H9 (cell line): ENCODE measurements at regions not wholly inside any gene's neighbourhood (a gene's known extent, or its start where the extent isn't known, plus 50 kb on each side); places are given as distances from the start of the nearest gene placed in this dataset.

Experiments
- DNase-seq: peaks from one replicate; pipeline ENCODE4 v3.0.0-alpha.2; 2017
- H2AFZ ChIP-seq: one replicate; pipeline ENCODE4 v1.6.1; 2013; ENCODE audit warnings: mild to moderate bottlenecking, low read length, control low read depth, moderate library complexity
- H2AK5ac ChIP-seq: 2 replicates; pipeline ENCODE4 v1.6.1; 2013; ENCODE audit warnings: low read length, control low read depth, mixed read lengths; ENCODE audit not compliant: insufficient read length
- H2BK120ac ChIP-seq: one replicate; pipeline ENCODE4 v1.6.1; 2013; ENCODE audit warnings: low read depth, mild to moderate bottlenecking, low read length, control low read depth, inconsistent platforms; ENCODE audit not compliant: poor library complexity, severe bottlenecking
- H2BK12ac ChIP-seq: 2 replicates; pipeline ENCODE4 v1.6.1; 2013; ENCODE audit warnings: low read length, control low read depth, mixed read lengths, low read depth; ENCODE audit not compliant: insufficient read length
- H2BK15ac ChIP-seq: 2 replicates; pipeline ENCODE4 v1.6.1; 2013; ENCODE audit warnings: low read depth, low read length, control low read depth
- H2BK20ac ChIP-seq: one replicate; pipeline ENCODE4 v1.6.1; 2013; ENCODE audit warnings: low read depth, mild to moderate bottlenecking, low read length, control low read depth, inconsistent platforms; ENCODE audit not compliant: poor library complexity, severe bottlenecking
- H2BK5ac ChIP-seq: 2 replicates; pipeline ENCODE4 v1.6.1; 2013; ENCODE audit warnings: low read length, control low read depth, mixed read lengths; ENCODE audit not compliant: insufficient read length
- H3K14ac ChIP-seq: 2 replicates; pipeline ENCODE4 v1.6.1; 2013; ENCODE audit warnings: low read length, control low read depth; ENCODE audit not compliant: insufficient read depth
- H3K18ac ChIP-seq: 2 replicates; pipeline ENCODE4 v1.6.1; 2013; ENCODE audit warnings: low read depth, mild to moderate bottlenecking, mixed read lengths, low read length, control low read depth; ENCODE audit not compliant: insufficient read length
- H3K23ac ChIP-seq: 2 replicates; pipeline ENCODE4 v1.6.1; 2013; ENCODE audit warnings: low read length, control low read depth, mixed read lengths, low read depth; ENCODE audit not compliant: insufficient read length
- H3K23me2 ChIP-seq: 2 replicates; pipeline ENCODE4 v1.6.1; 2013; ENCODE audit warnings: low read depth, mild to moderate bottlenecking, mixed read lengths, low read length, control low read depth; ENCODE audit not compliant: insufficient read length, poor library complexity, severe bottlenecking
- H3K27ac ChIP-seq: 2 replicates; pipeline ENCODE4 v1.5.1; 2013; ENCODE audit warnings: low read length, control low read depth, mixed read lengths, low read depth; ENCODE audit not compliant: insufficient read length
- H3K27me3 ChIP-seq: 2 replicates; pipeline ENCODE4 v1.6.1; 2013; ENCODE audit warnings: low read length, control low read depth, inconsistent platforms; ENCODE audit not compliant: insufficient read depth
- H3K4ac ChIP-seq: 2 replicates; pipeline ENCODE4 v1.6.1; 2013; ENCODE audit warnings: low read depth, mild to moderate bottlenecking, control low read depth, inconsistent platforms, low read length, moderate library complexity
- H3K4me1 ChIP-seq: 2 replicates; pipeline ENCODE4 v1.6.1; 2013; ENCODE audit warnings: low read length, control low read depth, inconsistent platforms; ENCODE audit not compliant: insufficient read depth
- H3K4me2 ChIP-seq: 2 replicates; pipeline ENCODE4 v1.6.1; 2013; ENCODE audit warnings: low read length, control low read depth, mixed read lengths; ENCODE audit not compliant: insufficient read length, insufficient read depth
- H3K56ac ChIP-seq: 2 replicates; pipeline ENCODE4 v1.6.1; 2013; ENCODE audit warnings: low read depth, mild to moderate bottlenecking, mixed read lengths, low read length, control low read depth; ENCODE audit not compliant: insufficient read length
- H3K79me1 ChIP-seq: 2 replicates; pipeline ENCODE4 v1.6.1; 2013; ENCODE audit warnings: low read depth, mild to moderate bottlenecking, moderate library complexity, low read length, control low read depth, inconsistent platforms; ENCODE audit not compliant: insufficient read depth, poor library complexity, severe bottlenecking
- H3K79me2 ChIP-seq: 2 replicates; pipeline ENCODE4 v1.6.1; 2013; ENCODE audit warnings: low read length, control low read depth, inconsistent platforms; ENCODE audit not compliant: insufficient read depth
- H3K9ac ChIP-seq: 2 replicates; pipeline ENCODE4 v1.6.1; 2013; ENCODE audit warnings: low read length, control low read depth, mixed read lengths; ENCODE audit not compliant: insufficient read length; ENCODE audit errors: extremely low read depth
- H3K9me3 ChIP-seq: one replicate; pipeline ENCODE4 v1.6.1; 2013; ENCODE audit warnings: low read depth, low read length, inconsistent platforms; ENCODE audit not compliant: control insufficient read depth
- H3T11ph ChIP-seq: one replicate; pipeline ENCODE4 v1.6.1; 2013; ENCODE audit warnings: mild to moderate bottlenecking, low read length, control low read depth, inconsistent platforms
- H4K20me1 ChIP-seq: one replicate; pipeline ENCODE4 v1.6.1; 2013; ENCODE audit not compliant: control insufficient read depth, insufficient read length, insufficient read depth
- H4K5ac ChIP-seq: 2 replicates; pipeline ENCODE4 v1.6.1; 2013; ENCODE audit warnings: low read depth, mild to moderate bottlenecking, mixed read lengths, low read length, control low read depth; ENCODE audit not compliant: insufficient read length
- H4K8ac ChIP-seq: replicated peaks from 2 replicates; pipeline ENCODE4 v1.6.1; 2013; ENCODE audit warnings: low read length, control low read depth, mixed read lengths, low read depth; ENCODE audit not compliant: insufficient read length
- H4K91ac ChIP-seq: 2 replicates; pipeline ENCODE4 v1.6.1; 2013; ENCODE audit warnings: low read depth, mild to moderate bottlenecking, moderate library complexity, mixed read lengths, low read length, control low read depth; ENCODE audit not compliant: insufficient read length
- H3K27ac Mint-ChIP-seq, 3 experiments: 2 replicates in 2 of 3; 3 replicates in 1 of 3; pipeline ENCODE4 v1.8.0; 2020 to 2021; ENCODE audit warnings: mixed read lengths in 3 of 3, mild to moderate bottlenecking in 1 of 3, moderate library complexity in 1 of 3
- H3K27me3 Mint-ChIP-seq: 2 replicates; pipeline ENCODE4 v1.8.0; 2021; ENCODE audit warnings: low read depth, mild to moderate bottlenecking, moderate library complexity, mixed read lengths
- H3K36me3 Mint-ChIP-seq, 3 experiments: 2 replicates in 2 of 3; 3 replicates in 1 of 3; pipeline ENCODE4 v1.8.0; 2020 to 2021; ENCODE audit warnings: low read depth in 3 of 3, mixed read lengths in 3 of 3; ENCODE audit not compliant: insufficient read depth in 1 of 3
- H3K4me1 Mint-ChIP-seq, 2 experiments: 2 replicates each; pipeline ENCODE4 v1.8.0; 2020; ENCODE audit warnings: mixed read lengths in 2 of 2
- H3K4me3 Mint-ChIP-seq, 2 experiments: 2 replicates in 1 of 2; 3 replicates in 1 of 2; pipeline ENCODE4 v1.8.0; 2020 to 2021; ENCODE audit warnings: mild to moderate bottlenecking in 2 of 2, mixed read lengths in 2 of 2, moderate library complexity in 1 of 2
- H3K9me3 Mint-ChIP-seq, 2 experiments: 2 replicates in 1 of 2; 3 replicates in 1 of 2; pipeline ENCODE4 v1.8.0; 2020; ENCODE audit warnings: mild to moderate bottlenecking in 2 of 2, mixed read lengths in 2 of 2, moderate library complexity in 1 of 2
- CTCF ChIP-seq: fragments of 200-600 bp; sonication (generic); conservative IDR thresholded peaks from 3 replicates; pipeline ENCODE4 v1.8.0; 2021; ENCODE audit warnings: antibody characterized with exemption, mild to moderate bottlenecking

GRCh38 chr5:121152411-121152810 is 688.3 kb downstream of the PRR16 start:
- Histone ChIP-seq H3K9ac (no peak overlapping the region), H3K27me3 (no peaks in the 10 kb centered on the region), H3K56ac (no peak overlapping the region), H3K27ac (no peak overlapping the region), H2AK5ac (no peak overlapping the region), H2BK5ac (no peak overlapping the region), H3K14ac (no peak overlapping the region), H3K23ac (no peak overlapping the region), H3K4me2 (no peak overlapping the region), H3K9me3 (no peaks in the 10 kb centered on the region), H4K91ac (no peak overlapping the region), H3K79me2 (no peaks in the 10 kb centered on the region), H3T11ph (no peak overlapping the region), H3K23me2 (no peaks in the 10 kb centered on the region), H4K8ac (no peak overlapping the region), H3K18ac (no peak overlapping the region), H2BK120ac (no peak overlapping the region), H2BK12ac (no peak overlapping the region), H2BK20ac (no peak overlapping the region), H3K4me1 (no peaks in the 10 kb centered on the region), H4K20me1 (no peaks in the 10 kb centered on the region), H2BK15ac (no peak overlapping the region), H3K4ac (no peak overlapping the region), H2AFZ (no peak overlapping the region), H4K5ac (no peak overlapping the region), H3K79me1 (no peaks in the 10 kb centered on the region)
- Mint-ChIP-seq H3K36me3 (no peaks in the 10 kb centered on the region), H3K4me3 (no peak overlapping the region), H3K27ac (no peak overlapping the region), H3K27me3 (no peaks in the 10 kb centered on the region), H3K4me1 (peaks cover 9 to 11% of the 10 kb centered on the region in 2 experiments), H3K9me3 (no peaks in the 10 kb centered on the region)
- no peak for DNase-seq
- no peak for TF ChIP-seq CTCF
